CD1c-positive myeloid dendritic cell (primary cell): ENCODE measurements at regions not wholly inside any gene's neighbourhood (a gene's known extent, or its start where the extent isn't known, plus 50 kb on each side); places are given as distances from the start of the nearest gene placed in this dataset.
"Not testable (repeated sequence)": the region's sequence is repeated elsewhere in the genome, so short reads cannot be mapped to it uniquely, and the experiment has no call there.

Source experiments
- DNase-seq: peaks from one replicate; pipeline ENCODE4 v3.0.0-alpha.2; 2016; ENCODE audit errors: extremely low spot score

- DNase-seq = no peak
These were observed 1249.3 kb downstream of the CDH12 start for GRCh38 chr5:21603796-21604195.

GRCh38 chr5:21594566-21594965 lies 1258.6 kb downstream of the CDH12 start:
- no peak for DNase-seq

GRCh38 chr5:21593261-21593660 lies 1259.9 kb downstream of the CDH12 start:
- DNase-seq = no peak

GRCh38 chr5:21581508-21581907 lies 1271.6 kb downstream of the CDH12 start:
- DNase-seq = no peak

GRCh38 chr5:21574961-21575360 lies 1278.2 kb downstream of the CDH12 start:
- DNase-seq = no peak

- no peak for DNase-seq
These were observed 1278.7 kb downstream of the CDH12 start for GRCh38 chr5:21574438-21574837.

GRCh38 chr5:21573416-21574314 lies 1279.5 kb downstream of the CDH12 start:
- DNase-seq = no peak

GRCh38 chr5:21571196-21571595 lies 1281.9 kb downstream of the CDH12 start:
- not testable (repeated sequence) for DNase-seq

GRCh38 chr5:21559109-21559508 lies 1294.0 kb downstream of the CDH12 start:
- not testable (repeated sequence) for DNase-seq

- not testable (repeated sequence) for DNase-seq
These were observed 1300.9 kb downstream of the CDH12 start for GRCh38 chr5:21552263-21552662.

- not testable (repeated sequence) for DNase-seq
These were observed 1302.2 kb downstream of the CDH12 start for GRCh38 chr5:21550916-21551315.

- not testable (repeated sequence) for DNase-seq
These were observed 1305.5 kb downstream of the CDH12 start for GRCh38 chr5:21547656-21548055.

- DNase-seq = not testable (repeated sequence)
These were observed 1318.0 kb downstream of the CDH12 start for GRCh38 chr5:21535114-21535513.

- not testable (repeated sequence) for DNase-seq
These were observed 1332.0 kb downstream of the CDH12 start for GRCh38 chr5:21521157-21521556.

- DNase-seq = not testable (repeated sequence)
These were observed 1356.2 kb downstream of the CDH12 start for GRCh38 chr5:21496926-21497325.

- DNase-seq = not testable (repeated sequence)
These were observed 1357.1 kb downstream of the CDH12 start for GRCh38 chr5:21496056-21496455.

- not testable (repeated sequence) for DNase-seq
These were observed 1357.9 kb downstream of the CDH12 start for GRCh38 chr5:21495235-21495634.

- DNase-seq = not testable (repeated sequence)
These were observed 1359.1 kb downstream of the CDH12 start for GRCh38 chr5:21494033-21494432.

GRCh38 chr5:21491182-21491581 lies 1362.0 kb downstream of the CDH12 start:
- not testable (repeated sequence) for DNase-seq

GRCh38 chr5:21488828-21489227 lies 1364.3 kb downstream of the CDH12 start:
- DNase-seq = not testable (repeated sequence)

- peak; percentile 2 for DNase-seq
These were observed 1367.6 kb downstream of the CDH12 start for GRCh38 chr5:21485458-21486000.

GRCh38 chr5:21484498-21484889 lies 1368.7 kb downstream of the CDH12 start:
- not testable (repeated sequence) for DNase-seq
